GM23338 (cell line): ENCODE measurements at regions not wholly inside any gene's neighbourhood (a gene's known extent, or its start where the extent isn't known, plus 50 kb on each side); places are given as distances from the start of the nearest gene placed in this dataset.

Source experiments
- ATAC-seq: fragments of 200-7000 bp; cut with Tn5 transposase; 3 replicates; pipeline ENCODE4 v1.9.1; 2020
- DNase-seq: peaks from one replicate; pipeline ENCODE4 v3.0.0-alpha.2; 2015; ENCODE audit warnings: low spot score
- H2AFZ ChIP-seq: fragments of 200-600 bp; sonication (generic); 2 replicates; pipeline ENCODE4 v1.8.0; 2016; ENCODE audit warnings: antibody characterized with exemption, mild to moderate bottlenecking, moderate library complexity
- H3F3A ChIP-seq: fragments of 200-600 bp; sonication (generic); replicated peaks from 2 replicates; pipeline ENCODE4 v1.8.0; 2017; ENCODE audit warnings: antibody characterized with exemption, mixed run types, low read depth
- H3K27ac ChIP-seq: fragments of 200-600 bp; sonication (generic); 2 replicates; pipeline ENCODE4 v1.6.1; 2016; ENCODE audit warnings: low read depth
- H3K27me3 ChIP-seq: fragments of 200-600 bp; sonication (generic); 2 replicates; pipeline ENCODE4 v1.8.0; 2016; ENCODE audit warnings: mild to moderate bottlenecking, mixed run types, moderate library complexity; ENCODE audit not compliant: insufficient read depth
- H3K36me3 ChIP-seq: fragments of 200-600 bp; sonication (generic); 2 replicates; pipeline ENCODE4 v1.8.0; 2016; ENCODE audit warnings: mild to moderate bottlenecking; ENCODE audit not compliant: insufficient read depth
- H3K4me1 ChIP-seq: fragments of 200-600 bp; sonication (generic); 2 replicates; pipeline ENCODE4 v1.8.0; 2016; ENCODE audit warnings: mild to moderate bottlenecking, moderate library complexity; ENCODE audit not compliant: insufficient read depth
- H3K4me2 ChIP-seq: fragments of 200-600 bp; sonication (generic); 2 replicates; pipeline ENCODE4 v1.7.1; 2017; ENCODE audit warnings: mixed run types
- H3K4me3 ChIP-seq: fragments of 200-600 bp; sonication (generic); 2 replicates; pipeline ENCODE4 v1.6.1; 2016; ENCODE audit warnings: mixed run types
- H3K79me2 ChIP-seq: fragments of 200-600 bp; sonication (generic); replicated peaks from 2 replicates; pipeline ENCODE4 v1.8.0; 2017; ENCODE audit warnings: mild to moderate bottlenecking; ENCODE audit not compliant: insufficient read depth
- H3K9me2 ChIP-seq: fragments of 200-600 bp; sonication (generic); 2 replicates; pipeline ENCODE4 v1.8.0; 2017; ENCODE audit not compliant: insufficient read depth
- H4K20me1 ChIP-seq: fragments of 200-600 bp; sonication (generic); replicated peaks from 2 replicates; pipeline ENCODE4 v1.8.0; 2017; ENCODE audit warnings: mild to moderate bottlenecking; ENCODE audit not compliant: insufficient read depth
- H3K27ac Mint-ChIP-seq: 2 replicates; pipeline ENCODE4 v1.8.0; 2020; ENCODE audit warnings: inconsistent platforms, mild to moderate bottlenecking, moderate library complexity, mixed read lengths
- H3K27me3 Mint-ChIP-seq: 3 replicates; pipeline ENCODE4 v1.8.0; 2022; ENCODE audit warnings: low read depth, mild to moderate bottlenecking, moderate library complexity, mixed read lengths, inconsistent platforms; ENCODE audit not compliant: insufficient read depth, poor library complexity
- H3K36me3 Mint-ChIP-seq: 3 replicates; pipeline ENCODE4 v1.8.0; 2021; ENCODE audit warnings: low read depth, mild to moderate bottlenecking, inconsistent platforms, moderate library complexity, mixed read lengths
- H3K4me1 Mint-ChIP-seq: 3 replicates; pipeline ENCODE4 v1.8.0; 2020; ENCODE audit warnings: mild to moderate bottlenecking, inconsistent platforms, mixed read lengths
- H3K4me3 Mint-ChIP-seq: 3 replicates; pipeline ENCODE4 v1.8.0; 2021; ENCODE audit warnings: moderate library complexity, mild to moderate bottlenecking, inconsistent platforms, mixed read lengths
- H3K9me3 Mint-ChIP-seq: 3 replicates; pipeline ENCODE4 v1.8.0; 2020; ENCODE audit warnings: moderate library complexity, mild to moderate bottlenecking, inconsistent platforms, mixed read lengths
- CREB1 ChIP-seq: fragments of 250-450 bp; sonication (Bioruptor Pico); IDR thresholded peaks from 2 replicates; pipeline ENCODE4 v1.5.0; 2020; ENCODE audit warnings: low read depth, mild to moderate bottlenecking, moderate library complexity
- CTCF ChIP-seq, 2 experiments: fragments of 200-600 bp in 1 of 2; sonication (generic) in 1 of 2; conservative IDR thresholded peaks; 2 replicates each; pipeline versions ENCODE4 v1.5.1 to v1.6.1; 2016 to 2017; ENCODE audit warnings: antibody characterized with exemption in 2 of 2, low read depth in 2 of 2, mild to moderate bottlenecking in 2 of 2, moderate library complexity in 1 of 2
- ETS1 ChIP-seq: IDR thresholded peaks from 2 replicates; pipeline ENCODE4 v1.6.1; 2016; ENCODE audit warnings: antibody characterized with exemption
- EZH2 ChIP-seq: fragments of 200-600 bp; sonication (generic); IDR thresholded peaks from one replicate; pipeline ENCODE4 v1.8.0; 2017; ENCODE audit warnings: antibody characterized with exemption, mild to moderate bottlenecking, low read depth; ENCODE audit not compliant: unreplicated experiment
- EZH2phosphoT487 ChIP-seq: fragments of 200-600 bp; sonication (generic); IDR thresholded peaks from one replicate; pipeline ENCODE4 v1.8.1; 2018; ENCODE audit warnings: antibody characterized with exemption; ENCODE audit not compliant: unreplicated experiment
- JUNB ChIP-seq: IDR thresholded peaks from one replicate; pipeline ENCODE4 v1.6.1; 2016; ENCODE audit warnings: antibody characterized with exemption; ENCODE audit not compliant: unreplicated experiment
- NANOG ChIP-seq: IDR thresholded peaks from 2 replicates; pipeline ENCODE4 v1.6.1; 2016; ENCODE audit warnings: antibody characterized with exemption, borderline replicate concordance
- POLR2AphosphoS5 ChIP-seq: IDR thresholded peaks from 2 replicates; pipeline ENCODE4 v1.6.1; 2016; ENCODE audit warnings: antibody characterized with exemption, low read depth
- REST ChIP-seq: IDR thresholded peaks from one replicate; pipeline ENCODE4 v1.6.1; 2018; ENCODE audit warnings: antibody characterized with exemption; ENCODE audit not compliant: unreplicated experiment
- STAT1 ChIP-seq: IDR thresholded peaks from one replicate; pipeline ENCODE4 v1.6.1; 2016; ENCODE audit warnings: antibody characterized with exemption; ENCODE audit not compliant: unreplicated experiment
- ZNF331 ChIP-seq: fragments of 250-450 bp; sonication (Bioruptor Pico); IDR thresholded peaks from 2 replicates; pipeline ENCODE4 v1.5.0; 2020; ENCODE audit warnings: low read depth, mild to moderate bottlenecking, moderate library complexity
- ZNF462 ChIP-seq: fragments of 250-450 bp; sonication (Bioruptor Pico); IDR thresholded peaks from 2 replicates; pipeline ENCODE4 v1.5.0; 2020; ENCODE audit warnings: mild to moderate bottlenecking, moderate library complexity

DNA sequence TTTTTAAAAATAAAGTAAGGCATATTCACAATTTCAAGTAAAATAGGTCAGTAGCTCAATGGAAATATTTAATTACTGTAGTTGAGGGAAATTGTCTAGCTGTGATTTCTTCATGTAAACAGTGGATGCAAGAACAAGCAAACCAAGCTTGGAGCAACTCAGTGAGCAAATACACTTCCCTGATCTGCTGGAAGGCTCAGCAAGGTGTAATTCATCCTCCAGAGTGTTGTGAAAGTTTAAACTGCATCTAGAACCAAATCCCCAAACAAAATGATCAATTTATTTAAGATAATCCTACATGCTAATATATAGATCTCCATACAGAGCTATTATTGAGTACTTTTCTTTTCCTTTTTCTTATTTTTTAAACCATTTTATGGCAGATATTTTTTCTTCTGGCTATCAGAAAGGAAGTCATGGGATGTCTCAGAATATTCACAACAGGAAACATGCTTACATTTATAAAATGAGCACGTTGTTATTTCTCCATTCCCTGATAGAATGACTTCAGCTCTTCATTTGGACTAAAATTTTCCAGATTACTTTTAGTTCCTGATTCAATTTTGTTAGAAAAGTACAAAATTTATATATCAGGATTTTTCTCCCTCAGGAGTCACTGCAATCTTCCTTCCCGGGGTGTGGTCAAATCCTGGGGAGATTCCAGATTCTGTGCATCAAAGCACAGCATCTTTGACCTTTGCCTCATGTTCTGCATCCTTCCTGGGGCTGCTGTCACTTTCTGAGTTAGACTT is 219.2 kb upstream of the ELL2 start:
- H3K36me3 Mint-ChIP-seq: no peaks in the 10 kb centered on the region

More for the DNA sequence above, 219.2 kb upstream of the ELL2 start:
- Histone ChIP-seq H3K27ac (no peak overlapping the region), H3K4me3 (no peak overlapping the region), H3K36me3 (no peaks in the 10 kb centered on the region), H3K4me2 (no peak overlapping the region), H3K27me3 (no peaks in the 10 kb centered on the region), H4K20me1 (no peaks in the 10 kb centered on the region), H3F3A (no peaks in the 10 kb centered on the region), H2AFZ (peak overlapping the region; percentile 9; the same call in 1 of the 2 replicates), H3K4me1 (no peaks in the 10 kb centered on the region), H3K79me2 (no peaks in the 10 kb centered on the region), H3K9me2 (peaks cover 3% of the 10 kb centered on the region; the same call in 1 of the 2 replicates)
- TF ChIP-seq JUNB: no peak
- TF ChIP-seq ZNF331 (CRISPR knock-in tag): no peak
- TF ChIP-seq REST: no peak
- no peak for TF ChIP-seq POLR2AphosphoS5
- no peak for TF ChIP-seq CREB1 (CRISPR knock-in tag)
- TF ChIP-seq CTCF (conservative IDR thresholded peaks at IDR 0.05; ENCODE audit: low read depth in 2 of 2): no peak
- no peak for TF ChIP-seq STAT1
- no peak for TF ChIP-seq ETS1
- no peak for TF ChIP-seq EZH2
- no peak for TF ChIP-seq ZNF462
- TF ChIP-seq NANOG: no peak
- no peak for TF ChIP-seq EZH2phosphoT487
- ATAC-seq (no peak), DNase-seq (no peak)
- Mint-ChIP-seq H3K27ac (no peak overlapping the region), H3K9me3 (peaks cover 4% of the 10 kb centered on the region; the same call in 2 of the 3 replicates), H3K4me3 (no peak overlapping the region), H3K27me3 (peaks cover 5% of the 10 kb centered on the region), H3K4me1 (no peaks in the 10 kb centered on the region)
